CD4-positive, CD25-positive, alpha-beta regulatory T cell (primary cell): ENCODE measurements at regions not wholly inside any gene's neighbourhood (a gene's known extent, or its start where the extent isn't known, plus 50 kb on each side); places are given as distances from the start of the nearest gene placed in this dataset.

Source experiments
- ATAC-seq, 2 donors: fragments of 150-1000 bp; cut with Tn5 transposase; one replicate each; pipeline ENCODE4 v1.10.0; 2021; ENCODE audit warnings: low read depth in 2 of 2, moderate number of reproducible peaks in 2 of 2, moderate library complexity in 1 of 2
- DNase-seq, 3 donors: peaks; one replicate each; pipeline versions ENCODE4 v3.0.0 to v3.0.0-alpha.2; 2012 to 2022; ENCODE audit warnings: mixed read lengths in 1 of 3
- H3K27ac ChIP-seq: one replicate; pipeline ENCODE4 v1.7.0; 2013; ENCODE audit warnings: mild to moderate bottlenecking, low read length; ENCODE audit not compliant: insufficient read depth, poor library complexity, severe bottlenecking
- H3K27me3 ChIP-seq: one replicate; pipeline ENCODE4 v1.7.0; 2013; ENCODE audit warnings: low read length; ENCODE audit not compliant: control insufficient read depth, insufficient read depth
- H3K36me3 ChIP-seq: one replicate; pipeline ENCODE4 v1.7.0; 2013; ENCODE audit warnings: mild to moderate bottlenecking, low read length, moderate library complexity; ENCODE audit not compliant: control insufficient read depth, insufficient read depth
- H3K4me1 ChIP-seq: 2 replicates; pipeline ENCODE4 v1.7.0; 2013; ENCODE audit warnings: mild to moderate bottlenecking, low read length; ENCODE audit not compliant: insufficient read depth, control insufficient read depth, poor library complexity, severe bottlenecking
- H3K4me3 ChIP-seq: one replicate; pipeline ENCODE4 v1.7.0; 2013; ENCODE audit warnings: low read depth, mild to moderate bottlenecking, low read length, moderate library complexity
- H3K9me3 ChIP-seq, 2 experiments: 1 replicate in 1 of 2; 2 replicates in 1 of 2; pipeline ENCODE4 v1.7.0; 2013; ENCODE audit warnings: low read length in 2 of 2, mild to moderate bottlenecking in 1 of 2, moderate library complexity in 1 of 2; ENCODE audit not compliant: control insufficient read depth in 2 of 2
- H3K27ac Mint-ChIP-seq, 3 donors: one replicate each; pipeline ENCODE4 v1.8.0; 2020 to 2022; ENCODE audit warnings: mild to moderate bottlenecking in 3 of 3, mixed read lengths in 3 of 3, moderate library complexity in 2 of 3
- H3K27me3 Mint-ChIP-seq: one replicate; pipeline ENCODE4 v1.8.0; 2022; ENCODE audit warnings: mild to moderate bottlenecking, mixed read lengths
- H3K36me3 Mint-ChIP-seq: one replicate; pipeline ENCODE4 v1.8.0; 2020; ENCODE audit warnings: mixed read lengths
- H3K4me1 Mint-ChIP-seq, 4 donors: one replicate each; pipeline ENCODE4 v1.8.0; 2020 to 2022; ENCODE audit warnings: mixed read lengths in 4 of 4, mild to moderate bottlenecking in 1 of 4
- H3K4me3 Mint-ChIP-seq, 4 donors: one replicate each; pipeline ENCODE4 v1.8.0; 2020 to 2022; ENCODE audit warnings: mild to moderate bottlenecking in 4 of 4, mixed read lengths in 4 of 4, moderate library complexity in 3 of 4
- H3K9me3 Mint-ChIP-seq, 7 donors: one replicate each; pipeline ENCODE4 v1.8.0; 2020 to 2022; ENCODE audit warnings: mixed read lengths in 7 of 7, mild to moderate bottlenecking in 3 of 7, moderate library complexity in 2 of 7

GRCh38 chr10:78560341-78560688 lies 508.5 kb upstream of the ZMIZ1 start:
- no peak overlapping the region for H3K27ac Mint-ChIP-seq

GRCh38 chr10:78563314-78563713 lies 505.5 kb upstream of the ZMIZ1 start:
- Histone ChIP-seq H3K36me3 (no peaks in the 10 kb centered on the region), H3K27ac (no peak overlapping the region), H3K9me3 (no peaks in the 10 kb centered on the region), H3K4me1 (no peaks in the 10 kb centered on the region), H3K4me3 (no peak overlapping the region), H3K27me3 (no peaks in the 10 kb centered on the region)
- Mint-ChIP-seq H3K4me1 (no peaks in the 10 kb centered on the region), H3K27me3 (peaks cover 10% of the 10 kb centered on the region), H3K9me3 (no peaks in the 10 kb centered on the region), H3K27ac (no peak overlapping the region), H3K4me3 (no peak overlapping the region), H3K36me3 (no peaks in the 10 kb centered on the region)
- DNase-seq (no peak), ATAC-seq (no peak)

More at GRCh38 chr10:78560341-78560688, 508.5 kb upstream of the ZMIZ1 start:
- Histone ChIP-seq H3K27me3 (no peaks in the 10 kb centered on the region), H3K4me3 (no peak overlapping the region), H3K36me3 (no peaks in the 10 kb centered on the region), H3K4me1 (no peaks in the 10 kb centered on the region), H3K27ac (no peak overlapping the region), H3K9me3 (no peaks in the 10 kb centered on the region)
- no peaks in the 10 kb centered on the region for H3K4me1 Mint-ChIP-seq
- H3K9me3 Mint-ChIP-seq, result no peaks in the 10 kb centered on the region
- H3K27me3 Mint-ChIP-seq, result peaks cover 25% of the 10 kb centered on the region
- H3K36me3 Mint-ChIP-seq, result no peaks in the 10 kb centered on the region
- H3K4me3 Mint-ChIP-seq, result no peak overlapping the region
- no peak for DNase-seq
- no peak for ATAC-seq

GRCh38 chr10:78565841-78566240 lies 502.9 kb upstream of the ZMIZ1 start:
- Mint-ChIP-seq H3K4me1 (no peaks in the 10 kb centered on the region), H3K36me3 (no peaks in the 10 kb centered on the region), H3K4me3 (no peak overlapping the region), H3K27me3 (peaks cover 14% of the 10 kb centered on the region), H3K27ac (no peak overlapping the region), H3K9me3 (no peaks in the 10 kb centered on the region)
- H3K4me1 ChIP-seq, result no peaks in the 10 kb centered on the region
- H3K4me3 ChIP-seq, result no peak overlapping the region
- no peaks in the 10 kb centered on the region for H3K27me3 ChIP-seq
- H3K36me3 ChIP-seq, result no peaks in the 10 kb centered on the region
- no peak for ATAC-seq
- no peaks in the 10 kb centered on the region for H3K9me3 ChIP-seq
- no peak for DNase-seq
- H3K27ac ChIP-seq, result no peak overlapping the region

DNA sequence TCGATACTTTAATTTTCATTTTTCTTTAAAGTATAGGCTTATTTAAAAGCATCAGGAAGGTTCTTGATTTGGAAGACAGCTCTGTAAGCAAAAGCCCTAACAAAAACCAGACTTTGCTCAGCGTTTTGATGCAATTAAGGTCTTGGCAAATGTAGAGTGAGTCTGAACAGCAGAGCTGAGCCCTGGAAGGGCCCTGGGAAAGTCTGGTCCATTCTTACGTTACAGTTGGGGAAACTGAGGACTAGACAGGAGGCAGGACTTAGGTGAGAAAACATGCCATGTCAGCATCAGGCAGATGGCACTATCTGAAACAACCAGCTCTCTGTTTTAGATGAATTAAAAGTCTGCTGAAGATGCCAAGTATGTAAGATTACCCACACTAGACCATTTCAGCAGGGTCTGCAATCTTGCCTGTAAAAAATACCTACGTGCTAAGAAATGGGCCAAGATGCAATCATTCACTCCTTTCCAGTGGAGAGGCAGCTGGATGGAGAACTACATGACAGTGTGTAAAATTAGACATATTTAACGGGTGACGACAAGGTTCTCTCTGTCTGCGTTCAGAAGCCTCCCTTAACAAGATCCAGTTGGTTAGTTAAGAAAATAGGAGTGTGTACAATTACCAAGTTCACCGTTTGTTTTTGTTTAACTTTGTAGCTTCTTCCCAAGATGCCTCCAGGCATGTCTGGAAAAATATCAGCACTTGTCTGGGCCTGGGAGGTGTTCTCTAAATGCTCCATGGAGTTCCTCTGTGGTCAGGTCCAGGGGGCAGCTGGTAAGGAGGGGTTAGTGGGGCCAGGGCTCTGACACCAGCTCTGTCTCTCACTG lies 502.3 kb upstream of the ZMIZ1 start:
- Mint-ChIP-seq H3K27ac (no peak overlapping the region), H3K36me3 (no peaks in the 10 kb centered on the region), H3K27me3 (peaks cover 9% of the 10 kb centered on the region), H3K9me3 (no peaks in the 10 kb centered on the region), H3K4me1 (no peaks in the 10 kb centered on the region), H3K4me3 (no peak overlapping the region)
- no peak overlapping the region for H3K4me3 ChIP-seq
- no peaks in the 10 kb centered on the region for H3K4me1 ChIP-seq
- H3K36me3 ChIP-seq, result no peaks in the 10 kb centered on the region
- DNase-seq (no peak), ATAC-seq (no peak)
- H3K27me3 ChIP-seq, result no peaks in the 10 kb centered on the region
- H3K9me3 ChIP-seq, result no peaks in the 10 kb centered on the region
- no peak overlapping the region for H3K27ac ChIP-seq

DNA sequence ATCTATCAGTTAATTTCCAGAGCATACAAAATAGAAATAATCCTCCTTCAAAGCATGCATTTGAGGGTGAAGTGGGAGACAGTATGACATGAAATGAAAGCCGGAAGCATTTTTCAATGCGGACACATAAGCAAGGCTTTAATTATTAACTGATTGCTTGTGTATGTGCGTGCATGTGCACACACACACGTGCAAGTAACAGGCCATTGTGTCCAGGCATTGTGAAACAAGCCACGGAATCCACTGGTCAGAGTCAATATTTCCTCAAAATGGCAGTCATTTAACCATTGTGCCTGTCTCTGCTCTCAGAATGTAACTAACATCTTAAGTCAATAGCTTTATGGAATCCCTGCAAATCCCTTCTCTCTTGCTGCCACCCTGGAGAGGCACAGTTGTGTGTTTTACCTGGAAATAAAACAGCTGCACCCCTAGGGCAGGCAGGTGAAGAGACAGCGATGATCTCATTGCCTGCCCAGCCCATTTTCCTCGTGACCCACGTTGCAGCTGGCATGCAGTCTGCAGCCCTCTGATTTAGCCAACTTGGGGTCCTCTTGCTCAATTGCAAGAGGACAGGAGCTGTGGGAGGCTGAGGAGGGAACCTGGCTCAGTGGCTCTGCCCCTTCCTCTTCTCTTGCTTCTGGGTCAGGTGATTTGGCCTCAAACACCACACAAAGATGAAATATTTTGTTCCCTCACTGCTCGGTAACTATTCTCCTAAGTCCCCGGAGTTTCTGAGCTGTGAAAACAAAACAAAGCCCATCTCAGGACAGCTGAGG lies 500.9 kb upstream of the ZMIZ1 start:
- Mint-ChIP-seq H3K36me3 (no peaks in the 10 kb centered on the region), H3K4me3 (no peak overlapping the region)

GRCh38 chr10:78568620-78569019 lies 500.1 kb upstream of the ZMIZ1 start:
- H3K9me3 ChIP-seq, result no peaks in the 10 kb centered on the region
- peaks cover 9% of the 10 kb centered on the region for H3K27me3 Mint-ChIP-seq
- ATAC-seq (no peak), DNase-seq (no peak)
- H3K4me3 Mint-ChIP-seq, result no peak overlapping the region
- no peak overlapping the region for H3K27ac Mint-ChIP-seq
- no peak overlapping the region for H3K27ac ChIP-seq
- no peaks in the 10 kb centered on the region for H3K4me1 Mint-ChIP-seq
- no peaks in the 10 kb centered on the region for H3K36me3 ChIP-seq
- no peak overlapping the region for H3K4me3 ChIP-seq
- no peaks in the 10 kb centered on the region for H3K27me3 ChIP-seq
- no peaks in the 10 kb centered on the region for H3K4me1 ChIP-seq
- H3K9me3 Mint-ChIP-seq, result no peaks in the 10 kb centered on the region
- H3K36me3 Mint-ChIP-seq, result no peaks in the 10 kb centered on the region

More for the DNA sequence above, 500.9 kb upstream of the ZMIZ1 start:
- Mint-ChIP-seq H3K27me3 (peaks cover 9% of the 10 kb centered on the region), H3K4me1 (no peaks in the 10 kb centered on the region), H3K27ac (no peak overlapping the region), H3K9me3 (no peaks in the 10 kb centered on the region)
- Histone ChIP-seq H3K4me3 (no peak overlapping the region), H3K27ac (no peak overlapping the region), H3K27me3 (no peaks in the 10 kb centered on the region), H3K36me3 (no peaks in the 10 kb centered on the region), H3K4me1 (no peaks in the 10 kb centered on the region), H3K9me3 (no peaks in the 10 kb centered on the region)
- DNase-seq (no peak), ATAC-seq (no peak)

DNA sequence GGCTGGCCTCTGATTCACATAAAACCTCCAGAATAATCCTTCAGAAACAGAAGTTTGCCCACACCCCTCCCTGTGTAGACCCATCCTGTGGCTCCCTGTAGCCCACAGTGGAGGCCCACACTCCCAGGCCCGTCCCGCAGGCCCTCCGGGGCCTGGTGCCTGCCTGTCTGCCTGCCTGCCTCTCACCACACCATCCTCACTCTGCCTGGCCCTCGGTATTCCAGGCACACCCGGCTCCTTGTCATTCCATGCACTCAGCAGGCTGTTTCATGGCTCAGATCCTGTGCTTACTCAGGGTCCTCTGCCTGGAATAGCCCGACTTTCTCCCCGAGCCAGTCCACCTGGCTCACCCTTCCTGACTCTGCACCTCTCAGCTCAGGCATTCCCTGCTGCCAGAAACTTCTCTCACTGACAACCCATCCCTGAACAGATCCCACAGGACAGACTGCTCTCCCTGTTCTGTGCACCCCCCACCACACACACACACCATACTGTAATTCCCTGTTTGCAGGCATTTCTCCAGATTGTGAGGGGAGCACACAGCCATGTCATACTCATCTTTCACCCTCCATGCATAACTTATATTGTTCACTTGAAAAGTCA lies 498.0 kb upstream of the ZMIZ1 start:
- H3K36me3 Mint-ChIP-seq, result no peaks in the 10 kb centered on the region
- no peak for ATAC-seq

More for the DNA sequence above, 498.0 kb upstream of the ZMIZ1 start:
- no peaks in the 10 kb centered on the region for H3K9me3 Mint-ChIP-seq
- H3K4me1 Mint-ChIP-seq, result no peaks in the 10 kb centered on the region
- Histone ChIP-seq H3K4me1 (no peaks in the 10 kb centered on the region), H3K9me3 (no peaks in the 10 kb centered on the region), H3K36me3 (no peaks in the 10 kb centered on the region), H3K4me3 (no peak overlapping the region), H3K27ac (no peak overlapping the region), H3K27me3 (no peaks in the 10 kb centered on the region)
- DNase-seq, result no peak
- H3K4me3 Mint-ChIP-seq, result no peak overlapping the region
- H3K27me3 Mint-ChIP-seq, result peaks cover 5% of the 10 kb centered on the region
- H3K27ac Mint-ChIP-seq, result peak overlapping the region in 1 of 3 donors; percentile 1
